GM21737 (cell line): ENCODE measurements at regions not wholly inside any gene's neighbourhood (a gene's known extent, or its start where the extent isn't known, plus 50 kb on each side); places are given as distances from the start of the nearest gene placed in this dataset.
"Not testable (repeated sequence)": the region's sequence is repeated elsewhere in the genome, so short reads cannot be mapped to it uniquely, and the experiment has no call there.

ENCODE experiments used
- ATAC-seq: cut with Tn5 transposase; IDR thresholded peaks from one replicate; pipeline ENCODE4 v1.9.1; 2021; ENCODE audit warnings: mild to moderate bottlenecking, moderate library complexity; ENCODE audit not compliant: unreplicated experiment

GRCh38 chr4:66766557-66766956, 778.7 kb downstream of the CENPC start:
- ATAC-seq, result no peak

- no peak for ATAC-seq
Observed at GRCh38 chr4:66750273-66750672, 795.0 kb downstream of the CENPC start.

DNA sequence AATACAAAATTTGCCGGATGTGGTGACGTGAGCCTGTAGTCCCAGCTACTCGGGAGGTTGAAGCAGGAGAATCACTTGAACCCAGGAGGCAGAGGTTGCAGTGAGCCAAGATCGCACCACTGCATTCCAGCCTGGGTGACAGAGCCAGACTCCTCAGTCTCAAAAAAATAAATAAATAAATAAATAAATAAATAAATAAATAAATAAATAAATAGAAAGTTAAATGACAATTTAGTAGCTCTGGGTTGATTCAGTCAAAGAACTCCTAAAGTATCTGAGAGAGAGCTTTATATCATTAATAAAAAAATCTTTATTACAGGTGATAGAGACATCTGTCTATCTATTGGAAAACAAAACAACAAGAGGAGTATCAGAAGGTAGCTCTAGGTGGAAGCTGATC, 798.4 kb downstream of the CENPC start:
- not testable (repeated sequence) for ATAC-seq

- no peak for ATAC-seq
Observed at GRCh38 chr4:66741081-66741480, 804.2 kb downstream of the CENPC start.

GRCh38 chr4:66736606-66737005, 808.7 kb downstream of the CENPC start:
- ATAC-seq, result no peak

DNA sequence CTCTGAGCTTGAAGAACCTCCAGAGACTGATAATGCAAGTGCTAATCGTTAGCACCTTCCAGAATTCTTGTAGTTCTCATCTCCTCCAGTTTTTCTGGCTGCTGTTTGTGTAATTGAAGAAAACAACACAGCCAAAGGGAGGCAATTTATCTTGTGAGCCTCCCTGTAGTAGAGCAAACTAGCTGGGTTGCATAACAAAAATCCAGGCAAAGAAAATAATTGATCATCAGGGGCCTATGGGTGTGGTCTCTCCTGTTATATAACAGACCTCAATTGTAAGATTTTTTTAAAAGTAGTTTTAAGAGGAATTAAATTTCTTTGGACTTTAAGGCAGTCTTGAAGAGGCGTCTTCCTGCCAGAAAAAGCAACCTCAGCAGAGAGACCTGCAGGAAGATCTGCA, 817.0 kb downstream of the CENPC start:
- no peak for ATAC-seq

DNA sequence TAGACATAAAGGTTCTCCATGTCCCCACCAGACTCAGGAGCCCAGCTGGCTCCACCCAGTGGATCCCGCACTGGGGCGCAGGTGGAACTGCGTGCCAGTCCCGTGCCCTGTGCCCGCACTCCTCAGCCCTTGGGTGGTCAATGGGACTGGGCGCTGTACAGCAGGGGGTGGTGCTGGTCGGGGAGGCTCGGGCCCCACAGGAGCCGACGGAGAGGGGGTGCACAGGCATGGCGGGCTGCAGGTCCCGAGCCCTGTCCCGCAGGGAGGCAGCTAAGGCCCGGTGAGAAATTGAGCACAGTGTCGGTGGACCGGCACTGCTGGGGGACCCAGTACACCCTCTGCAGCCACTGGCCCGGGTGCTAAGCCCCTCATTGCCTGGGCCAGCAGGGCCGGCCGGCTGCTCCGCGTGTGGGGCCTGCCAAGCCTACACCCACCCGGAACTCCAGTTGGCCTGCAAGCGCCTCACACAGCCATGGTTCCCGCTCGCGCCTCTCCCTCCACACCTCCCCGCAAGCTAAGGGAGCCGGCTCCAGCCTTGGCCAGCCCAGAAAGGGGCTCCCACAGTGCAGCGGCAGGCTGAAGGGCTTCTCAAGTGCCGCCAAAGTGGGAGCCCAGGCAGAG, 832.9 kb downstream of the CENPC start:
- ATAC-seq, result not testable (repeated sequence)

- ATAC-seq, result no peak
Observed at GRCh38 chr4:66704243-66704642, 841.1 kb downstream of the CENPC start.

DNA sequence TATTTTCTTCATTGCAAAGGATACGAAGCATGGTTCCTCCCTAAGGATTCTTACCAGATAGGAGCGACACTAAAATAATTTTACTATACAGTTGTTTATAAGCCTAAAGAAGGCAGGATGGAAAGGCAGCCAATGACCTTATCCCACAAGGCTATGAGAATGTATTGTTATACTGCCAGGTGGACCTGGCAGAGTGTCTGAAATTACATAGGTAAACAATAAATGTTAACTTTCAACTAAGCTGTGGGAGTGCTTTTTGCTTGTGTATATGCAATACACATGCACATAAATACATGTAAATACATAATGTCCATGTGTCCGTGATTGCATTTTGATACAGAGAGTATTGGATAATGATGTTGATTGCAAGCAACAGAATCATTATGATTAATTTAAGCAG, 850.6 kb downstream of the CENPC start:
- ATAC-seq, result no peak

GRCh38 chr4:66693694-66694093, 851.6 kb downstream of the CENPC start:
- no peak for ATAC-seq

DNA sequence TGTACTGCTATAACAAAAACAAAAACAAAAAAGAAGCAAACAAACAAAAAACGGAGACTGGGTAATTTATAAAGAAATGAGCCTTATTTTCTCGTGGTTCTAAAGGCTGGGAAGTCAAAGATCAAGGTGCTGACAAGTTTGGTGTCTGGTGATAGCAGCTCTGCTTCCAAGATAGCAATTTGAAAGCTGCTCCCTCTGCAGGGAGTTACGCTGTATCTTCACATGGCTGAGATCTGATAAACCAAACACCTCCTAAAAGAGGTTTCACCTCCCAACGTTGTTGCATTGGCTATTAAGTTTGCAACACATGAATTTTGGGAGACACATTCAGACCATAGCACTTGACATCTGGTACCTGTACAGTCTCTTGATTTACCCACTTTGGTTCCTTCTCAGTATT, 854.2 kb downstream of the CENPC start:
- ATAC-seq, result no peak

DNA sequence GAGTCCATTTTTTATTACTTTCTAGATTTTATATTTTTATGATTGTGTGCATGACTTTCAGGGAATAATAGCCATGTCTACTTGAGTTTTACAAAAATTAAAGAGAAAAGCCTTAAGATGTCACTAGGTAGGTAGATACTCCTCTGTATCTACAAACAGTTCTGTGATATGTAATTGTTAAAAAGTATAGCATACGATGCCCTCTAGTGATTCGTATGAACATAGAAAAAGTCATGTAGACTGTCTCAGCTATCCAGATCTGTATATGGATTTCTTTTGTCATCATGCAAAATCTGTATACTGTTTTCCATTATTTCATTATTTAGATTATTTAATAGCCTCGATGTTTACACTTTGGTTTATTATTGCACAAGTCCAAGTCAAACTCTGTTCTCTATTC, 856.6 kb downstream of the CENPC start:
- ATAC-seq, result no peak

GRCh38 chr4:66687459-66687858, 857.8 kb downstream of the CENPC start:
- no peak for ATAC-seq

GRCh38 chr4:66681962-66682361, 863.3 kb downstream of the CENPC start:
- no peak for ATAC-seq

- ATAC-seq, result no peak
Observed at GRCh38 chr4:66667249-66667648, 878.1 kb downstream of the CENPC start.

GRCh38 chr4:66662620-66663019, 882.7 kb downstream of the CENPC start:
- no peak for ATAC-seq

DNA sequence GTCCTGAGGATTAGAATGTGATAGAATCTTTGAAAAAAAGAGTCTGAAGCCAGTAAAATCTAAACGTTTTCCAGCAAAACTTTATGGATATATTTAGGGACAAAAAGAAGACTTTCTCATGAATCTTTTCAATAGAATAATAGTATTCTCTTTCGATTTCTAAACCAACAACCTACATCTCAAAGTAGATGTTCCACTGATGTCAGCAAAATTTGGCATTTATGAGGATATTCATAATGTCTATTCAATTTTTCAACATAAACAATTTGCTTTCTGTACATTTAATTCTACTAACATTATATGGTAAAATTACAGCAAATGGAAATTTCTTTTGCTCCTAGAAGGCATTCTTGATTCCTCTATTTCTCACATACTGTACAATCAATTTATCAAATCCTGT, 886.5 kb downstream of the CENPC start:
- ATAC-seq, result no peak

- ATAC-seq, result no peak
Observed at GRCh38 chr4:66655505-66655904, 889.8 kb downstream of the CENPC start.

DNA sequence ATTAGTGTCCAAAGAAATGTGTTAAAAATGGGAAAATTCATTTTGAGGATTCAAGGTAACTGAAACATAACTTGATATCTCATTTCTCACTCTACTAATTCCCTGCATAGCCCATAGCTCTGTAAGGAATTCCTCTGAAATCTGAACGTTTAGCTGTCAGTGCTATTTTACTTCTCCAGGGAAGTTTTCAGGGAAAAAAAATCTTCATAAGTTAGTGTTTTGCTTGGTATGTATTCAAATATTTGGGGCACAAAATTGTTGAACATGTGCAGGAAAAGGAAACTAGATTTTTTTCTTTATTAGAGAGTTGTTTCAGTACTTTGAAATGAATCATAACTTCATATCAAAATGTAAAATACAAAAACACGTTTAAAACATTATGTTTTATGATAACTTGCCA, 891.4 kb downstream of the CENPC start:
- no peak for ATAC-seq

GRCh38 chr4:66649236-66649635, 896.1 kb downstream of the CENPC start:
- ATAC-seq, result no peak

- ATAC-seq, result no peak
Observed at GRCh38 chr4:66647926-66648325, 897.4 kb downstream of the CENPC start.

- ATAC-seq, result no peak
Observed at GRCh38 chr4:66647476-66647875, 897.8 kb downstream of the CENPC start.

- no peak for ATAC-seq
Observed at GRCh38 chr4:66640233-66640990, 904.9 kb downstream of the CENPC start.
